HG03139 (cell line): ENCODE measurements at regions not wholly inside any gene's neighbourhood (a gene's known extent, or its start where the extent isn't known, plus 50 kb on each side); places are given as distances from the start of the nearest gene placed in this dataset.

Source experiments
- ATAC-seq: cut with Tn5 transposase; IDR thresholded peaks from one replicate; pipeline ENCODE4 v1.9.1; 2021; ENCODE audit not compliant: unreplicated experiment

- ATAC-seq = no peak
Observed at GRCh38 chr12:58566599-58566998, 353.7 kb downstream of the LRIG3 start.

DNA sequence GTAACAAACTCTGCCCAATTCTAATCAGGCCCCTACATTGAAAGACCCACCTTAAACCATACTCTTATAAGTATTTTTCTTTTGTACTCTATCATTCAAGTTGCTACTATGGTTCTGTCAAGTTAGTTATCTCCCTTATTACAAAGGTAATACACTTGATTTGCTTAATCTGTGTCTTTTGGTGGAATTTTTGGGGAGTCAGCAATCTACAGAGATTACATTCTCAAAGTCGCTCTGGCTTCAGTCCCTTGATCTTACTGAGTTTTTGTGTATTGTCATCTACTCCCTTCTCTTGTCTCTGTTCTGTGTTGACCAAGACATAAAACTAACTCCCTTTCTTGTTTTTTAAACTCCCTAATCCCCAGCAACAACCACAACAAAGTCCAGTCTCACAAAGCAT lies 353.1 kb downstream of the LRIG3 start:
- ATAC-seq = no peak

DNA sequence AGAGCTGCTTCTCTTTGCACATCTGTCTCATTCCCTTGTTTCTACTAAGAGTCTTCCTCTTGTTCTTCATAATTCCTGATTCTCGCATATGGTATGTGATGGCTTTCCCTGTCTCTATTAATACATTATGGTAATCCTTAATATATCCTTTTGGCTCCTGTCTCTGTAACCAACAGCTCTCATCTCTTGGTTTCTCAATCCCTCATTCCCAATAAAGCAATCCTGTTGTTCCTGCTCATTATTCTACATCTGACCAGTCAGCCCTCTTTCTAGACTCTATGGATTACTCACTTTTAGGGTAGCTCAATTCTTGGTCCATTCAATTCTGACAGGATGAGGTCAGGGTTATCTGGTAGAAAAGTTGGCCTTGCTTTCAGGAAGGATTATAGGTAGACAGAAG lies 349.9 kb downstream of the LRIG3 start:
- ATAC-seq = no peak

DNA sequence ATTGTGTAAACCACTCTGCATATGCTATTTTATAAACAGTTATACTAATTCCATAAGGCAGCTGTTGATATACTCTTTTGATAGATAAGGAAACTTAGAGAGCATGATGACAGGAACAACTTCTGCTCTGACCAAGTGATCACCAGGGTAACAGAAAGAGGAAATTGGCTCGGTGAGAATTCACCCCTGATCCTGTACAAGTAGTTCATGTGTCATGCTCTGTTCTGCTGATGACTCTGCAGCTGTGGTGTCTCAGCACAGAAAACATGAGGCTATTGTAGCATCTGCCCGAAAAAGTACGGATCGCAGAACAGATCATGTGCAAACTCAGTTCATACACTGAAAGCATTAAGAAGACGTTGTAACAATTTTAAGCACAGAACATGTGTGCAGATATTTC lies 345.0 kb downstream of the LRIG3 start:
- ATAC-seq = no peak

DNA sequence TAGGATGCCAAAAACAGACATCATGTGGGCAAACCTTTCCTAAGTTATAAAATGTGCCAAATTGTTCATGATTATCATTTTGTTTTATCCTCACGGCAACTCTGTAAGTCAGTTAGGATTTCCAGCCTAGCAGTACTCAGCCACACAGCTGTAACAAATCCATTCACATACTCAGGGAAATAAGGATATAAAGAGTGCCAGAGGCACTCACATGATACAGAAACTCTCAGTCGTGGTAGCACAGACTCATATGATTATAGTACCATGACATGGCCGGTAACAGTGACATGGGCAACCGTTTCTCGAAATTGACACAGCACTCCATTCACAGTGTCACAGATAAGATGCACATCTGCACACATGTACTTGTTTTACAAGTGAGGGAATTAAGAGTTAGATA lies 344.2 kb downstream of the LRIG3 start:
- no peak for ATAC-seq

DNA sequence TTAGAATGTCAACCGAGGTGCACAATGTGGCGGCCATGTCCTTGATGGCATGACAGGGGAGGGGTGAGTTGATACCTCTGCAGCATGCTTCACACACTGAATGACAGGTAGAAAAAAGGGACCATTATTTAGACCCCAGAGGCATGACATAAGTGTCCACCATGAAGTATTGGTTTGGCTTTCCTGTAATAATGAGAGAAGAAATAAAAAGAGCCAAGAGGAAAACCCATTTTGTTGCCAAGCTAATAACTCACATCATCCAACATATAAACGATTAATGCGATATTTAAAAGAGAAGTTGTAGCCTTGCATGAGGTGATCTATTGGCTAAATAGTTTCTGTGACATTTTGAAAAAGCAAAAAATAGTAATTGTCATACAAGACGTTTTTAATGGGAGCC lies 343.4 kb downstream of the LRIG3 start:
- no peak for ATAC-seq

DNA sequence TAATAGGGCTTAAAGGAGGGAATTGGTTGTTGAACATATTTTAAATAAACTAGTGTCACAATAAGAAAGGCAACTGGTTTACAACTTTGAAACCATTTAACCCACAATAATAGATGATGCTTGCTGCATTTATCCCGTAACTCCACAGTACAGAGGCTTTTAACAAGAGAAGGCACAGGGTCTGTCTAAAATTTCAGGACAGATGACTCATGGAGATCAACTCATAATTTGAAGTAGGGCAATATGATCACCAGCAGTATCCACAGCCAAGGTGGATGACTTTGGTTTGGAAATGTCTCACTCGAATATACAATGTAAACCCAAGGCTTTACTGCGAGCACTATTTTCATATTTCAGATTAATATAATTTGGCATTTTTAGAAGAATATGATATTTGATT lies 340.2 kb downstream of the LRIG3 start:
- ATAC-seq = no peak

DNA sequence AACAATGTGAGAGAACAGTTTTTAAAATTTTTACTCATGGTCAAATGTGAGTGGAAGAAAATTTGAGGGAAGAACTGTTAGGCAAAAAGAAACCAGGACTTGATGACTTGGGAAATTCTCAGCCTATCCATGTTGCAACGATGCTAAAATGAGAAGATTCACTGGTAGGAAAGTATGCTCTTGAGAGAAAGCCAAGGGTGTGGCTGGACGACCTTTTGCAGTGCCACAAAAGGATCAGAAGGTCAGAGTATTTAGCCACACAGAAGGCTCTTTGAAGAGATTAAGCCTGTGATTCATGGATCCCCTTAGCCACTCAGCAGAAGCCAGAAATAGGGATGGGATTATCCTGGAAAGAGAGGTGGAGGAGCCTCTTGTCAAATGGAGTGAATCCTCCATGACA lies 336.8 kb downstream of the LRIG3 start:
- no peak for ATAC-seq

DNA sequence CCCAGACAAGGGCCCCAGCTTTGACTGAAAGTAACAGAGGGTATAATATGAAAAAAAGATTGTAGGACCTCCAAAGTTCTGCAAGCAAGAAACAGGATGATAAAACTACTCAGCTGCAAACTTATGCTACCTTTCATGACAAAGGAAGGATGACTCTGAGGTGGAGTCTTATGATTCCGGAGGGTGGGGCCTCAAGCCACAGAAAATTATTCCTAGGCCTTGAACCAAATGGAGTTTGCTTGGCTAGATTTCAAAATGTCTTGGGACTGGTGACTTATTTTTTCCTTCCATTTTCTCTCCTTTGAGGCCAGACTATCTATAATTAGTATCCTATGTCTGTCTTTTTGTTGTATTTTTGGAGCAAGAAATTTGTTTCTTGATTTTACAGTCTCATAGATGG lies 336.4 kb downstream of the LRIG3 start:
- no peak for ATAC-seq

DNA sequence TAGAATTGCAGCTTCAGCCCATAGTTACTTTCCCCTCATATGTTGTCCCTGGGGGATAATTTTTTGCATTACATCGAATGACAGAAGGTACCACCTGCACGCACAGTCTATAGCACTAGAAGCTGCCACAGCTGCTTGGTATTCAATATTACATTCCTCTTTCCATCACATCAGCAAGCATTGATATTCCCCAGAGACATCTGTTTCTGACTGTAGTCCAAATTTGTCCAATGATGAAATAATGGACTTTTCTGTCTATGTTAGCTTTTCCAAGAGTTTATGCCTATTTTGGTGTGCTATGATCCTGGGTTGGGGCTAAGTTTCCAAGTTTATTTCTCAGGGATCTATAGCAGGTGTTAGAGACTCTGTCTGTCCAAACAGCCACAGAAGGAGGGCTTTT lies 335.4 kb downstream of the LRIG3 start:
- ATAC-seq = no peak

DNA sequence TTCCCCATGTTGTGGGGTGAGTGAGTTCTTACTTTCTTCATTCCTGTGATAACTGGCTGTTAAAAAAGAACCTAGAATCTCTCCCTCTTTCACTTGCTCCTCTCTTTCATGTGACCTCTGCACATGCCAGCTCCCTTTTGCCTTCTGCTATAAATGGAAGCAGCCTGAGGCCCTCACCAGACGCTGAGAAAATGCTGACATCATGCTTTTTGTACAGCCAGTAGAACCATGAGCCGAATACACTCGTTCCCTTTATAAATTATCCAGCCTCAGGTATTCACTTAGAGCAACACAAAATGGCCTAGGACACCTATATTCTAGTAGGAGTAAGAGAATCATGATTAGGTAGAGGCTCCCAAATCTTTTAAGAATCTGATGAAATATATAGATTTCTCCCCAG lies 333.5 kb downstream of the LRIG3 start:
- ATAC-seq = no peak

- no peak for ATAC-seq
Observed at GRCh38 chr12:58588770-58589169, 331.5 kb downstream of the LRIG3 start.

DNA sequence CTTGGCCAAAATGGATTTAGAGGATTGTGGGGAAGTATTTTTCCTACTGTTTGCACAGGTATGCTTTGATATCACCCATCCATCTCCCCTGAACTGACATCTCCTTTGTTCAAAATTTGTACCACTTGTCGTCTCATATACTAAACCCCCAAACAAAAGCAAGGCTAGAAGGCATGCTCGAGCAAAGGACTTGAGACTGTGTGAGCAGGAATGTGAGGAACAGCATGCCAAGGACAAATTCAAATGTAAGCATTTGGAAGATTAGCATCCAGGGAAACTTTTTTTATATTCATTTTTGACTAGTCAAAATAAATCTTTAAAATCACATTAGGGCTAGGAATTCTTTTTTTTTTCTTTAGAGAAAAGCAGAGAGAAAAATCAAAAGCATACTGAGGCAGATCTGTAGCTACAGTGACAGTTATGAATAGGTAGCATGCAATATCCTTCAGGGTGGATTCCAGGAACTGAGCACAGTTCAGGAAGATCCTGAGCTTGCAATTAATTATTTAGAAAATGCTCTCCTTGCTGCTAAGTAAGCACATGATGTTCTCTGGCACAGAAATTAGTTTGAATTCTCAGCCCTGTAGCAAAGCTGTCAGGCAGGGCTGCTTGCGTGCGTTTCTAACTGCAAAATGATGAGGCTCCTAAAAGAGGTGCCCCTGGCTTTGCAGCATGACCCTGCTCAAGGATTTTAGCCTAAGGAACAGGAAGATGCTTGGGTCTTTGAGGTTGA lies 327.7 kb downstream of the LRIG3 start:
- ATAC-seq = no peak

DNA sequence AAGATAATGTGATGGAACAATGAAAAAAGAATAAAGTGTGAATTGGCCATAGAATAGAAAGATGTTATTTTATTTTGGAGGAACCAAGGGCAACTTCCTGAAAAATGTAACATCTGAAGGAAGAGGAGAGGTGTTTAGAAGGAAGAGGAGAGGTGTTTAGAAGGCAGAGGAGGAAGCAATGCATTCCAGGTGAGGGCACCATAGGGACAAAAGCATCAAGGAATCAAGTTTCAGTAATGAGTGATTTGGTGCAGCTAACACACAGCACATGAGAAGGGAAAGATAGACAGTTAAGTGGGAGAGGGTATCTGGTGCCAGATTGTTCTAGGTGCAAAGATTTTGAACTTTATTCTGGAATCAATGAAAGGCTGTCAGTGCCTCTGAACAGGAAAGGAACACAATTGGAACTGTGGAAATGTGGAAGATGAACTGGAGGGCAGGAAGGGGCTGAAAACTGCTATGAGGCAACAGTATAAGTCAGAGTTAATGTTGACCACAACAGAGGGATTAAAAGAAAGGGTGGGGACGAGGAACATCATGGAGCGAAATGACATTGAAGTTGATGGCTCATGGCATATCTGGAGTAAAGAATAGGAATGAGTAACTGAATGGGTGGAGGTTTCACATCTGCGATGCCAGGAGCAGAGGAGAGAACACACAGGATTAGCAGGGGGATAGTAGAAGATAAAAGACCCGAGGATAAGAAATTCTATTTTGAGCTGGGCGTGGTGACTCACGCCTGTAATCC lies 326.6 kb downstream of the LRIG3 start:
- no peak for ATAC-seq

GRCh38 chr12:58596381-58596780 lies 323.9 kb downstream of the LRIG3 start:
- no peak for ATAC-seq

DNA sequence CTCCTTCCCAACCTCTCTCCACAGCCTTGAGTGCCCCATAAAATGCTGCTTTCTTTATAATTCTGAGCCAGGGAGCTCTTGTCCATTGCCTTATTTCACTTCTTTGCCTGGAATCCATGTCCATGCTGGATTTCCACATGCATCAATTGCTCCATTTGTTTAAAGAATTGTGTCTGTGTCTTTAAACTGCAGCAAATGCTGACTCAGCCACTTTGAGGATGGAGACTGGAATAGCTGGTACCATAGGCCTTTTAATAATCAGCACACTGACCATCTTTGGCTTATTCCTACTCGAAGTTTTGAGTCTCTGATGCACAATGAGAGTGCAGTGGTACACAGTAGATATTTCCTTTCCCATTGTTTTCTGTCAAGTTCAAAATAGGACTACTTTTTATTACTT lies 318.8 kb downstream of the LRIG3 start:
- ATAC-seq = no peak

DNA sequence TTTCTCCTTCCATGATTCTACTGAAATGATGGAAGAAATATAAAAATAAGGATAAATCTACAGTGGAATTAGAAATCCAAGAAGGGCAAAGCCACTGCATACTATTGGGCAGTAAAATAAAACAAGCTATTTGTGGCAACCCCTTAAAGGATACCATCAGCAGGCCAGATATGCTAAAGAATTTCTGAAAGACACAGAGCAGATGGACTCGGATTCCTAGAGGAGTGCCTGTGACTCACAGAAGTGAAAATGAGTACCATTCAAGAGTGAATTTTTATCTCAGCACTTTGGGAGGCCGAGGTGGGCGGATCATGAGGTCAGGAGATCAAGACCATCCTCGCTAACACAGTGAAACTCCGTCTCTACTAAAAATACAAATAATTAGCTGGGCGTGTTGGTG lies 318.1 kb downstream of the LRIG3 start:
- no peak for ATAC-seq

- no peak for ATAC-seq
Observed at GRCh38 chr12:58602736-58603135, 317.6 kb downstream of the LRIG3 start.

DNA sequence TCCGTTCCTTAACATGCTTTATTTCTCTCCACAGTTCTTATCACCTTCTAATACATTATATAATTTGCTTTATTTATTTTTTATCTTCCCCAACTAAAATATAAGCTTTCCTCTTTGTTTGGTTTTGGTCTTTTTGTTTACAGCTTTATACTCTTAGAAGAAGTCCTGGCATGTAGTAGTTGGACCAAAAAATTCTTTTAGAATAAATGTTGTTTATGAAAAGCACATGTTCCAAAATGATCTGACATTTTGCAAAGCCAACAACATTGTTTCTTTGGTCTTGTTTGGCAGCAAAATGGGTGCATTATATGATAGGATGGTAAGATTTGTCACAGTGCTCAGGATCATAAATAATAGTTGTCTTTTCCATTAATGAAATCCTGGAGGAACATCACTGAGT lies 312.5 kb downstream of the LRIG3 start:
- ATAC-seq = no peak

GRCh38 chr12:58608711-58609110 lies 311.6 kb downstream of the LRIG3 start:
- no peak for ATAC-seq

- no peak for ATAC-seq
Observed at GRCh38 chr12:58615047-58615446, 305.3 kb downstream of the LRIG3 start.

DNA sequence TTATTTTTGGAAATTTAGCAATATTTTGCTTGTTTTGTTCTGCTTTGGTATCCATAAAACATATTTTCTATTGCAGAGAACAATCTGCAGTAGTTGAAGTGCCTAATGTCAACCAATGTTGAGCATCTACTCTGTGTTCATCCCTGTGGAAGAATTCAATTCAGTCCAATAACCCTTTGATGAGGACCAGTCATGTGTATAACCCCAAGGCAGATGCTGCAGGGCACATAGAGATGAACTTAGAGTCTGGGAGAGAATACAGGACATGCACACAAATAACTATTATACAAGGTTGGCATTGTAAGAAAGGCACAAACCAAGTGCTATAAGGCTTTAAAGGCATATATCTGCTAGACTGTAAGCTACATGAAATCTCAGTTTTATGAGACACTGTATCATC lies 304.7 kb downstream of the LRIG3 start:
- no peak for ATAC-seq

DNA sequence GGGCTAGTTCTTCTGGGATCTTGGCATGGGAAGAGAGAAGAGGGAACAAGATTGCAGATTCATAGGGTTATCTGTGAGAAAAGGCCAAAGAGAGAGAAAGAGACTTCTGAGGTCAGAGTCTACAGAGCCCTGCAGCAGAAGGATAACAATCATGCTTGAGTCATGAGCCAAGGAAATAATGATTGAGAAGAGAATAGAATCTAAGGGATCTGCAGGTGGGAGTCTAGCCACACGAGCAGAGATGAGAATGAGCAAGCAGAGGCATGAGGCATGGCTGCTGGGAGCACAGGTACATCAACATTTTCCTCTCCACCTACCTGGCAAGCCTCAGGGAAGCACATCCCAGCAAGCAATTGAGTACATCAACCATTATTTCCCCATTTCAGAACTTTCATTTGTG lies 303.7 kb downstream of the LRIG3 start:
- ATAC-seq = no peak
